H54 (cell line): ENCODE measurements at regions not wholly inside any gene's neighbourhood (a gene's known extent, or its start where the extent isn't known, plus 50 kb on each side); places are given as distances from the start of the nearest gene placed in this dataset.

Source experiments
- DNase-seq: peaks from one replicate; pipeline ENCODE4 v3.0.0; 2011; ENCODE audit warnings: low spot score, mixed read lengths; ENCODE audit not compliant: insufficient read length
- FAIRE-seq: peaks from 3 replicates; lab custom pipeline; 2011; peaks lifted over from hg19 to GRCh38; lab: Jason Lieb, UNC
- POLR2A ChIP-seq: IDR thresholded peaks from 2 replicates; pipeline ENCODE4 v1.6.1; 2011; ENCODE audit warnings: low read depth, mild to moderate bottlenecking, low read length

- no peak for DNase-seq
- no peak for FAIRE-seq
- TF ChIP-seq POLR2A, result no peak
These were observed 327.2 kb upstream of the MSX2 start for GRCh38 chr5:174397206-174397605.

GRCh38 chr5:174398171-174398570 lies 326.2 kb upstream of the MSX2 start:
- TF ChIP-seq POLR2A, result no peak
- DNase-seq (no peak), FAIRE-seq (no peak)

GRCh38 chr5:174399411-174399810 lies 325.0 kb upstream of the MSX2 start:
- no peak for TF ChIP-seq POLR2A
- DNase-seq (no peak), FAIRE-seq (no peak)

- DNase-seq (no peak), FAIRE-seq (no peak)
- TF ChIP-seq POLR2A, result no peak
These were observed 323.9 kb upstream of the MSX2 start for GRCh38 chr5:174400461-174400860.

GRCh38 chr5:174401793-174402192 lies 322.6 kb upstream of the MSX2 start:
- FAIRE-seq (no peak), DNase-seq (no peak)
- TF ChIP-seq POLR2A, result no peak

- DNase-seq (no peak), FAIRE-seq (no peak)
These were observed 322.1 kb upstream of the MSX2 start for GRCh38 chr5:174402222-174402812.

GRCh38 chr5:174404848-174405247 lies 319.5 kb upstream of the MSX2 start:
- no peak for FAIRE-seq
- no peak for DNase-seq
- no peak for TF ChIP-seq POLR2A

More at GRCh38 chr5:174402222-174402812, 322.1 kb upstream of the MSX2 start:
- TF ChIP-seq POLR2A, result no peak

GRCh38 chr5:174409070-174409469 lies 315.3 kb upstream of the MSX2 start:
- FAIRE-seq, result no peak
- no peak for TF ChIP-seq POLR2A
- no peak for DNase-seq

- DNase-seq (no peak), FAIRE-seq (no peak)
- TF ChIP-seq POLR2A, result no peak
These were observed 314.4 kb upstream of the MSX2 start for GRCh38 chr5:174409971-174410370.

GRCh38 chr5:174410716-174411478 lies 313.5 kb upstream of the MSX2 start:
- no peak for TF ChIP-seq POLR2A
- DNase-seq, result peak; percentile 73
- FAIRE-seq, result no peak

- FAIRE-seq, result no peak
- DNase-seq, result no peak
- no peak for TF ChIP-seq POLR2A
These were observed 312.9 kb upstream of the MSX2 start for GRCh38 chr5:174411479-174411819.

- no peak for FAIRE-seq
- no peak for DNase-seq
- no peak for TF ChIP-seq POLR2A
These were observed 312.0 kb upstream of the MSX2 start for GRCh38 chr5:174412374-174412773.

GRCh38 chr5:174412941-174413340 lies 311.4 kb upstream of the MSX2 start:
- FAIRE-seq (no peak), DNase-seq (no peak)
- TF ChIP-seq POLR2A, result no peak

GRCh38 chr5:174413567-174414314 lies 310.6 kb upstream of the MSX2 start:
- DNase-seq (peak; percentile 48), FAIRE-seq (peak; percentile 15)
- no peak for TF ChIP-seq POLR2A

GRCh38 chr5:174414315-174414710 lies 310.1 kb upstream of the MSX2 start:
- DNase-seq, result no peak
- no peak for TF ChIP-seq POLR2A

More at GRCh38 chr5:174414315-174414710, 310.1 kb upstream of the MSX2 start:
- FAIRE-seq, result no peak
